GM18909 (cell line): ENCODE measurements at regions not wholly inside any gene's neighbourhood (a gene's known extent, or its start where the extent isn't known, plus 50 kb on each side); places are given as distances from the start of the nearest gene placed in this dataset.

Experiments used
- ATAC-seq: cut with Tn5 transposase; IDR thresholded peaks from one replicate; pipeline ENCODE4 v1.9.1; 2021; ENCODE audit warnings: mild to moderate bottlenecking; ENCODE audit not compliant: unreplicated experiment, poor library complexity

DNA sequence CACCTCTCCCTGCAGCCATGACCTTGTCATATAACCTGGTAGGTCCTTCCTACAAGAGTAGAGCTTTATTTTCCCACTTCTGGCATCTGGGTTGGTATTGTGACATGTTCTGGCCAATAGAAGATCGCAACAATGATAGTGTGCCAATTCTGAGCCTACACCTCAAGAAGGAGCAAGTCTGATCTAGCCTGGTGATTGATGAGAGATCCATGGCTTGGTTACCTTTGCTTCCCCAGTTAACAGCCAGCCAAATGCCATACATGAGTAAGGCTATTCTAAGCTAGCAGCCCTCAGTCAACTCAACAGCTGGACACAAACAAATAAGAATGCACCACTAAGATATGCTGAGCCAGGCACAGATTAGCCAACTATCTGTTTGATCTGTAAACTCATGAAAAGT is 226.7 kb downstream of the LMO4 start:
- ATAC-seq: no peak

DNA sequence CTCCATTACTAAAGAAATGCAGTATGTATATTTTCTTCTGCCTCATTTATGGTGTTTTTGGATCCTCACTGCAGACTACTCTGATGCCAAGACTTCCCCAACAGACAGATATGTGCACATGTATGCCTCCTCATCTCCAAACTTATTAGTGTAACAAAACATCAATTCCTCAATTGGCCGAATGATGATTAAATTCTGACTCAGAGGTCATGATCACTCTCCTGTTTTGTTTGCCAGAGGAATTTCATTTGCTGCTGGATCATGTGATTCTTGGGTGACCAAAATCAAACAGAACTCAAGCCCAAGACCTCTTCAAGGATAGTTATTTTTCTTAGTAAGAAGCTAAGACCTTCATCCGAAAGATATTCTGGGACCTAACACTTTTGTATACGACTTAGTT is 227.6 kb downstream of the LMO4 start:
- ATAC-seq: no peak

DNA sequence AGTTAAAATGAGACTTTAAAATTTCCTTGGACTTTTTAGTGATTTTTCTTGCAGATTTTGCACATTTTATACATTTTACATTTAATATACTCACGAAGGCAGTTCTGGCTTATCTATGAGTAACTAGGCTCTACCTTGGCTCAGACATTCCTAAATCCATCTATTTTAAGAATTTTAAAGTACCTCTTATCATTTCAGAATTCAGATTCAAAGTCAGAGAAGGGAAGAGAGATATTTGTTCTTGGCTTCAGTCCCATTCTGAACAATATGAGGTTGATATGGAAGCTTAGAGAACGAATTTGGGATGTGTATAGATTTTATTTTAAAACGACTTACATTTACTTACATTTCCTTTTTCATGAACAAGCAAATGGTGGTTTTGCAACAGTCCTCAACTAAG is 230.2 kb downstream of the LMO4 start:
- ATAC-seq: no peak

- no peak for ATAC-seq
Measured at GRCh38 chr1:87560137-87560536, 231.5 kb downstream of the LMO4 start.

GRCh38 chr1:87560601-87561360 is 232.1 kb downstream of the LMO4 start:
- ATAC-seq: no peak

DNA sequence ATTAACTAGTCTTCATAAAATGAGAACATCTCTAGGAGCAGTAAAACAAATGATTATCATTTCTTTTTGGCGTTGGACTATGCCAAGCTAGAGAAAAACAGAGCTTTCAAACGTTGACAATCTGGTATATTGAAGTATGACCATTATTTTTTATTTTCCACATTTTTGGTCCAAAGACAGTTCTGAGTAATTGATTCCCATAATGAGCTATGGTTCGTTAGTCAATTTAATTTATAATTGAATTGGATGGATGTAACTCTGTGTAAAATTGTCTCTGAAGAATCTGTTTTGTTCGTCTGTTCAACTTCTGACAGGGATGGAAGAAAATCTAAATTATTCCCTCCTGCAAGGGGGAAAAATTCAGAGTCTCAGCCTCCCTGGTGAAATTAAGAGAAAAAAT is 234.5 kb downstream of the LMO4 start:
- ATAC-seq: no peak

DNA sequence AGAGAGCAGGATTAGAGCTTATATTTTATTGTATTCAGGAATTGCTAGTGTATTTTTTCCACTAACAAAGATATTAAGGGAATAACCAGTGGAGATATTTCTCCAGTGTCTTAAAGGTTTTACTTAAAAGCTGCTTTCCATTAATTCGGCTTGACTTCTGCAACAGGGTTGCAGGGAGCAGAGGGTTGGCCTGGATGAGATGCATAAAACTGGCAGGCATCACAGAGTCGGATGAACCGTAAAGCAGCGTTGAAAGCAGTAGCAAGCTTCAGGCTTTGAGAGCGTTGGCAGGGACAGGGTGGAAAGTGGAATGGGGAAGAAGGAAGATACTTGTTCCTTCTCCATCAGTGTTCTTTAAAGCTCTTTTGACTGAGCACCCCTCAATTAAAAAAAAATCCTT is 237.2 kb downstream of the LMO4 start:
- no peak for ATAC-seq

DNA sequence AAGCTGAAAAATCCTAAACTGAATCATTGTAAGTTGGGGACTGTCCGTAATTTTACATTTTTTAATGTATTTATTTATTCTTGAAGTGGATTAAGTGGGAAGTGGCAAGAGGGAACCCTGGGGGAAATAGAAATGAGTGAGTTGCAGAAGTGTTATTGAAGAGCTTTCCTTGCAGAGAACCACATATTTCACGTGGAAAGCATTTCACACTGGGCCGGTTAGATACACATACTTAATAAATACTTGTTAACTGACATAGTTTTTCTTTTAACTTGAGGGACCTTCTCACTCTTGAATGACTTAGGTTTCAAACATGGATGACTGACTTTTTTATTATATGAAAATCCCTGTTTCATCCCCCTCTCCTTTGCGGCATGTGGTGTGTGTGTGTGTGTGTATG is 239.3 kb downstream of the LMO4 start:
- ATAC-seq: no peak

DNA sequence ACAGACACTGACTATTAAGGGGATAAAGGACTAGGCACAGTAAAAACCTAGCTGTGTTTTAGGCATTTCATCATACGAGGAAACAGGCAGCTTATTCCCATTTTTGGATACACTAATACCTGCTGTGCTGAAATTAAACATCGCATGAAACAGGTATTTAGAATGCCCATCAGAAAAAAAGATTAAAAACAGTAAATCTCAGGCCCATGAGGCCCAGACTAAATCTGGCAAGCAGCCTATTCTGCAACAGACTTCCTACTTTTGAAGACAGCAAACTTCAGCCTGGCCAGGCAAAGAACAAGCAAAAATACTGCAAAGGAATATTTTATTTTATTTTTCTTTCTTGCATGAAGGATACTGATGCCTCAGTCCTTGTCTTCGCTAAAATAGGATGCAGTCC is 240.2 kb downstream of the LMO4 start:
- ATAC-seq: no peak

- ATAC-seq: no peak
Measured at GRCh38 chr1:87572008-87572407, 243.3 kb downstream of the LMO4 start.

GRCh38 chr1:87572891-87573290 is 244.2 kb downstream of the LMO4 start:
- no peak for ATAC-seq

GRCh38 chr1:87575528-87575927 is 246.8 kb downstream of the LMO4 start:
- ATAC-seq: no peak

DNA sequence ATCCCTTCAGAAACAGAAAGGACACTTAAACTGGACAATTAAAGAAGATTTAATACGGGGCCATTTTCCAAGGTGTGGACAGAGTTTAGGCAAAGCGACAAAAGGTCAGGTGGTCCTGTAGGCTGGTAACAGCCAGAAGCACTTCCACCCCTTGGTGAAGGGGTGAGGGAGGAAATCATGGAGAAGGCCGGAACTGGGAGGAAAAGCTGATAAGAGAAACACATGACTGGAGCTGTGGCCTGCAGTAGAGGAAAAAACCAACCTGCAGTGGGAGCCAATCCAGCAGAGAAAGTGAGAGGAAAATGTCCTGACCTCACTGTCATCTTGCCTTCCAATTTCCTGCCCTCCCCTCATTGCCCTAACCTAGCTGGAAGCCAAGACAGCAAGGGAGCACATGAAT is 249.8 kb downstream of the LMO4 start:
- ATAC-seq: no peak

DNA sequence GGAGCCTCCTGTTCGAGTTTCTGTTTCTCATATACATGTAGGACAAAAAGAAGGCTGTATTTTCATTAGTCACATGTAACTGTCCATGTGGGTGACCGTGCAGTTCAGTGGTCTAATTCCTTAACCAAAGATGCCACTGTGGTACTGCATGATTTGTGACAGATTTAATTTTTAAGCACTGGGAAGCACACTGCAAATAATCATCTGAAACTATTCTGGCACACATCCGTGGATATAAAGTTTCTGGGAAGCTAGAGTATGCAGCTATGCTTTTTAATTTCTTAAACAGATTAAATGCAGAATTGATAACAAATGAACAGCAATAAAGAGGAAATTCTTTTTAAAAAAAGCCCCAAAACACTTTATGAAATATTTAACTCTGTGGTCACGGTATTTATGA is 254.8 kb downstream of the LMO4 start:
- ATAC-seq: no peak

- ATAC-seq: no peak
Measured at GRCh38 chr1:87584586-87584985, 255.9 kb downstream of the LMO4 start.

DNA sequence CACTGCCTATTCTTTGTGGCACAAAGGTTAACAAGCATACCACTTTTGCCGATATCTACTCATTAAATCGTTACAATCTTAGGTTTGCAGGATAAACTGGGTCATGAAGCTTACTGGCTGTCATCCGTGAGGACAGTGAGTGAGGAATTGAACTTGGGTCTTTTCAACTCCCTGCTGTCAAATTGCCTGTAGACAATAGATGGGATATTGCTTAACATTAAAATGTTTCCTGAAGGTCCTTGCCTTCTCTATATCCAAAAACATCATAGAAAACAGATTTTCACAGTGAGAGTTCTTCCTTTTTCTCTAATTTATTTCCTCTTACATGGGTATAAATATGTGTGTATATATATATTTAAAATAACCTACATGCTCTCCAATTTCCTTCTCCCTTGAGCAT is 257.8 kb downstream of the LMO4 start:
- no peak for ATAC-seq

DNA sequence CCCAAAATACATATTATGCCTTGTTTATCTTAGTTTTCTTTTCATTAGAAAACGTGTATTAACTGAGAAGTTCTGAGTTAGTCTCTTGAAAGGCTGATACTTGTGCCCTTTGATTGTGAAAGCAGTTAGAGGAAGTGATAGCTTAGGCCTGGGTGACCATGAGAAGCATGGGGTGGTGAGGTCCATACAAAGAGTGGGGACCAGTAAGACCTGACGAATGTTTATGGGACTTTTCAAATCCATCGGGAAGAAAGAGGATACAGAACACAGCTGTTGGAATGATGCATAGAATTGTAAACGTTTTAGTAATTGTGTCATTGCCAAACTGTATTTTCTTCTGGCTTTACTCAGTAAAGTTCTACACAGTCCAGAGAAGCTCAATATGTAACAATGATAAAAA is 259.8 kb downstream of the LMO4 start:
- ATAC-seq: peak; percentile 82

DNA sequence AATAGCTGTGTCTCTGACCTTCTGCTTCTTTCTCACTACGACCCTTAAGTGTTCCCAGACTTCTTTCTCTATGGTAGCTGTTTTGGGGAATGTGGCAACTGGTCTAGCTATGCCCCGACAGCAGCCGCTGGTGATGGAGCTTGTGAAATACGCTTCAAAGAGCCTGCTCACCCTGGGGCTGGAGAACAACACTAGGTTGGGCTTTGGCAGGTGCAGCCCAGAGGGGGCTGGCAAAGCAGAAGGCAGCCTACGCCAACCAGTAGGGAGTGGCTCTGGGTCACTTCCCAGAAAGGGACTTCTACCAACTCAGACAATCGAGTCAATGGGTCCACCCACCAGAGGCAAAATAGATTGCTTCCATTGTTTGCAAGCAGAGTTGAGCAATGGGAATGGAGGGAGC is 262.8 kb downstream of the LMO4 start:
- ATAC-seq: no peak

DNA sequence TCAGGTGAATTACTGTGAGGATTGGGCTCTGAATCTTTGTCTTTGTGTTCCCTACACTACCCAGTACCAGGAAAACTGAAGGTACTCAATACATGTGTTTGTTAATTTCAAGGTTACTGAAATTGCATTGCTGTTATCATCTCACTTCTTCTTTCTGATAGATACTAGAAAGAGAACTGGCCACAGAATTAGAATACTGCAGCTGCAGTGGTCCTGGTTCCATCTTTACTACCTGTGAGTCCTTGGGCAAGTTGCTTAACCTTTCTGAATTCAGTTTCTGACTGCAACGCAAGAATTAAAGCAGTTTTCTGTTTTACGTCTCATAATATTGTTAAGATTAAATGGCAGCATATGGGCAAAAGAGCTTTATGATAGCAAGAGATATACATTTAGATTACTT is 263.5 kb downstream of the LMO4 start:
- peak; percentile 87 for ATAC-seq

DNA sequence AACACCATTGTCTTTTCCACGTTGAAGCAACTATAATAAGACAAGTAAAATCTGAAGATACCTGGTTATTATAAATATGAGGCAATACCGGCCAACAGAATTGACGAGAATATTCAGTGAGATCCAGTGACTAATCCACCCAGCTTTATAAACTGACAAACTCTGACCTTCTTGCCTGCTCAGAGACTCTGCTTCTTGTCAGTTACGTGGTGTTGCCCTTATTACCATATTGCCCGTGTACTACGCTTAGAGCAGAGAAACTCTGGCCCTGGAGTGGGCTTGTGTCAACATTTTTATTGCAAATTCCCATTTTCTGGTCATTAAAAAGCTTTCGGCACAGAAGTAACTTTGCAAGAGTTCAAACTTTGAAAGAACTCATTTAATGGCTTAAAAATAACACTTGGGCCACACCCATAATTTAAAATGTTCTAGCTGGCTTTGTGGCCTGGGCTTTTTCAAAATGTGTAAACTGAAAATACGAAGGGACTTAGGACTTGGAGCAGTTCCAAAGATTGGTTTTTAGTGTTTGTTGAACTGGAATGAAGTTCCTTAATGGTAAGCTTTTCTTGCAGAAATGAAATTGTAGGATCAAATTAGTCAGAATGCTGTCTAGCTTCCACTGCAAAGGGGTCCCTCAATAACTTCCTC is 266.2 kb downstream of the LMO4 start:
- ATAC-seq: no peak

GRCh38 chr1:87595384-87595781 is 266.7 kb downstream of the LMO4 start:
- ATAC-seq: no peak

DNA sequence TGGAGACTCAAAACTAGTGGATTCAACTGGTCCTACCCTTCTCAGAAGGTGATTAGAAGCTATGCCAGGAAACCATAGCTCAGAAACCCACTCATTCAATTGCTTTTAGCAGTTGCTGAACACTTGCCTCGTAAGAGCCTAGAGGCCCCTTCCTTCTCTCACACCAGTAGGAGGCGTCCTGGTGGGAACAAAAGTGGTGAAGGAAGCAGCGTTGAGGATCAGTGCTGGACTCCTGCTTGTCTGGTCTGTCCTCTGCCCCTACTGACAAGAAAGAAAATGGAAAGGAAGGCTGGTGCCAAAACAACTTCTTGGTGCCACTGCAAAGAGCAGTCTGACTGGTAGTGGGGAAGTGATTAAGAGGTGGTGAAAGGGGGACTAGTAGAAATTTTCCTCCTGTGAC is 269.7 kb downstream of the LMO4 start:
- ATAC-seq: no peak
